GM12878 (cell line): ENCODE measurements at regions not wholly inside any gene's neighbourhood (a gene's known extent, or its start where the extent isn't known, plus 50 kb on each side); places are given as distances from the start of the nearest gene placed in this dataset.

Experiments used
- ATAC-seq: fragments of 200-7000 bp; cut with Tn5 transposase; 3 replicates; pipeline ENCODE4 v1.9.1; 2020; ENCODE audit warnings: mild to moderate bottlenecking, moderate library complexity
- BruUV-seq: library from RNA; stranded (reverse); fragments of 400-500 nt; replicated peaks from 2 replicates; lab custom pipeline; 2021; lab: Mats Ljungman, UMichigan
- CTCF ChIA-PET: fragments of 300-600 bp; sonication (Branson Sonifier 250); formaldehyde crosslinking; extraction: SDS; loops from one replicate; lab custom pipeline; 2021; ENCODE audit warnings: inconsistent platforms; lab: Yijun Ruan, JAX
- POLR2A ChIA-PET: fragments of 350-600 bp; formaldehyde crosslinking; extraction: SDS; loops from one replicate; lab custom pipeline; 2021; ENCODE audit warnings: inconsistent platforms; lab: Charles Lee
- RAD21 ChIA-PET: fragments of 300-600 bp; sonication (Branson Sonifier 250); formaldehyde crosslinking; loops from one replicate; lab custom pipeline; 2023; ENCODE audit warnings: antibody characterized with exemption; ENCODE audit not compliant: unreplicated experiment; lab: Charles Lee
- SMC1A ChIA-PET: fragments of 300-600 bp; sonication (Branson Sonifier 250); formaldehyde crosslinking; loops from one replicate; lab custom pipeline; 2023; ENCODE audit not compliant: unreplicated experiment, uncharacterized antibody; lab: Charles Lee
- DNase-seq: peaks from one replicate; pipeline ENCODE4 v3.0.0-alpha.2; 2011; ENCODE audit warnings: low read depth, low spot score
- FAIRE-seq: peaks from 3 replicates; lab custom pipeline; 2011; peaks lifted over from hg19 to GRCh38; lab: Jason Lieb, UNC
- H2AFZ ChIP-seq: 2 replicates; pipeline ENCODE4 v1.6.0; 2011; ENCODE audit warnings: low read depth, low read length, control low read depth; ENCODE audit not compliant: control insufficient read depth
- H3K27ac ChIP-seq: 2 replicates; pipeline ENCODE4 v1.5.1; 2011; ENCODE audit warnings: control low read depth; ENCODE audit not compliant: control insufficient read depth, insufficient read depth
- H3K27me3 ChIP-seq, 2 experiments: replicated peaks in 1 of 2; 2 replicates each; pipeline versions ENCODE4 v1.6.0 to v1.6.1; 2011; ENCODE audit warnings: low read length in 1 of 2; ENCODE audit not compliant: control insufficient read depth in 2 of 2, insufficient read depth in 2 of 2
- H3K36me3 ChIP-seq, 2 experiments: 2 replicates each; pipeline ENCODE4 v1.5.1; 2011; ENCODE audit warnings: low read length in 1 of 2; ENCODE audit not compliant: control insufficient read depth in 2 of 2, insufficient read depth in 2 of 2
- H3K4me1 ChIP-seq: 2 replicates; pipeline ENCODE4 v1.6.1; 2011; ENCODE audit warnings: mild to moderate bottlenecking, low read length, moderate library complexity, mixed read lengths; ENCODE audit not compliant: control insufficient read depth, insufficient read depth
- H3K4me2 ChIP-seq: 2 replicates; pipeline ENCODE4 v1.6.0; 2011; ENCODE audit warnings: control low read depth; ENCODE audit not compliant: control insufficient read depth, insufficient read depth
- H3K4me3 ChIP-seq: fragments of 200-600 bp; sonication (generic); 2 replicates; pipeline ENCODE4 v1.5.1; 2016
- H3K79me2 ChIP-seq: 2 replicates; pipeline ENCODE4 v1.6.0; 2011; ENCODE audit warnings: low read length; ENCODE audit not compliant: control insufficient read depth, insufficient read depth
- H3K9ac ChIP-seq: 2 replicates; pipeline ENCODE4 v1.8.0; 2011; ENCODE audit warnings: low read length, control low read depth, mixed read lengths; ENCODE audit not compliant: control insufficient read depth, insufficient read depth
- H3K9me3 ChIP-seq: replicated peaks from 3 replicates; pipeline ENCODE4 v1.5.1; 2011; ENCODE audit warnings: mild to moderate bottlenecking, low read length; ENCODE audit not compliant: control insufficient read depth, insufficient read depth
- H4K20me1 ChIP-seq: 2 replicates; pipeline ENCODE4 v1.6.0; 2011; ENCODE audit not compliant: control insufficient read depth, insufficient read depth
- BHLHE40 ChIP-seq, 2 experiments: fragments of 450-650 bp in 1 of 2; IDR thresholded peaks; 2 replicates each; pipeline ENCODE4 v1.6.1; 2011 to 2017; ENCODE audit warnings: low read depth in 2 of 2, borderline replicate concordance in 1 of 2, improper control_type of control experiment in 1 of 2, low read length in 1 of 2, mild to moderate bottlenecking in 1 of 2
- CBX5 ChIP-seq: sonication (generic); IDR thresholded peaks from 2 replicates; pipeline ENCODE4 v1.6.1; 2016; ENCODE audit warnings: low read depth, moderate library complexity, mild to moderate bottlenecking, inconsistent platforms
- EED ChIP-seq: sonication (generic); IDR thresholded peaks from 2 replicates; pipeline ENCODE4 v1.6.1; 2016; ENCODE audit warnings: antibody characterized with exemption, low read depth
- FOXM1 ChIP-seq: IDR thresholded peaks from 2 replicates; pipeline ENCODE4 v1.6.1; 2012; ENCODE audit warnings: low read depth, mild to moderate bottlenecking, inconsistent platforms, low read length, moderate library complexity
- GABPA ChIP-seq: IDR thresholded peaks from 2 replicates; pipeline ENCODE4 v1.6.1; 2014; ENCODE audit warnings: antibody characterized with exemption, low read depth, mild to moderate bottlenecking, inconsistent platforms
- MTA2 ChIP-seq: fragments of 450-650 bp; IDR thresholded peaks from 2 replicates; pipeline ENCODE4 v1.6.1; 2016; ENCODE audit warnings: low read depth, mild to moderate bottlenecking, moderate library complexity
- POLR2A ChIP-seq: IDR thresholded peaks from 2 replicates; pipeline ENCODE4 v1.6.1; 2011; ENCODE audit warnings: low read depth, mild to moderate bottlenecking, low read length
- PRDM15 ChIP-seq: fragments of 450-650 bp; formaldehyde crosslinking; IDR thresholded peaks from 2 replicates; pipeline ENCODE4 v1.4.0; 2020; ENCODE audit warnings: mild to moderate bottlenecking, moderate library complexity
- RAD51 ChIP-seq: fragments of 450-650 bp; IDR thresholded peaks from 2 replicates; pipeline ENCODE4 v1.6.1; 2016; ENCODE audit warnings: moderate library complexity, mild to moderate bottlenecking, inconsistent platforms
- RB1 ChIP-seq: fragments of 450-650 bp; formaldehyde crosslinking; IDR thresholded peaks from 2 replicates; pipeline ENCODE4 v1.6.1; 2017; ENCODE audit warnings: mild to moderate bottlenecking, borderline replicate concordance
- REST ChIP-seq: IDR thresholded peaks from 2 replicates; pipeline ENCODE4 v1.6.1; 2012; ENCODE audit warnings: mild to moderate bottlenecking, low read depth, low read length
- RUNX3 ChIP-seq: IDR thresholded peaks from 2 replicates; pipeline ENCODE4 v1.6.1; 2012; ENCODE audit warnings: low read length, inconsistent platforms
- SIN3A ChIP-seq: IDR thresholded peaks from 2 replicates; pipeline ENCODE4 v1.6.1; 2012; ENCODE audit warnings: low read depth, low read length, improper control_type of control experiment
- SP1 ChIP-seq: IDR thresholded peaks from one replicate; pipeline ENCODE4 v1.6.1; 2011; ENCODE audit warnings: low read depth, low read length
- STAT3 ChIP-seq: IDR thresholded peaks from 2 replicates; pipeline ENCODE4 v1.6.1; 2011; ENCODE audit warnings: low read depth, low read length, improper control_type of control experiment
- TCF12 ChIP-seq: IDR thresholded peaks from 2 replicates; pipeline ENCODE4 v1.6.1; 2011; ENCODE audit warnings: low read depth, mild to moderate bottlenecking, low read length
- YY1 ChIP-seq: IDR thresholded peaks from 2 replicates; pipeline ENCODE4 v1.6.1; 2011; ENCODE audit warnings: low read depth, mild to moderate bottlenecking, low read length
- ZNF217 ChIP-seq: fragments of 450-650 bp; IDR thresholded peaks from 2 replicates; pipeline ENCODE4 v1.6.1; 2017; ENCODE audit warnings: antibody characterized with exemption, mild to moderate bottlenecking
- ZNF24 ChIP-seq: fragments of 450-650 bp; IDR thresholded peaks from 2 replicates; pipeline ENCODE4 v1.6.1; 2017; ENCODE audit warnings: antibody characterized with exemption, mild to moderate bottlenecking
- WGBS: methylation state at CpG from one replicate; pipeline ENCODE4 v1.1.6; 2016; ENCODE audit warnings: low lambda C conversion rate; ENCODE audit not compliant: insufficient replicate concordance, insufficient coverage; ENCODE audit errors: missing lambda C conversion rate; 5-methylcytosine and 5-hydroxymethylcytosine counted together
- in situ Hi-C: fragments of 300-500 bp; cut with MboI; formaldehyde crosslinking; loops from 9 replicates; pipeline ENCODE4 v1.14.3; 2018; ENCODE audit warnings: mixed read lengths
- intact Hi-C: fragments of 100-400 bp; cut with micrococcal nuclease; formaldehyde crosslinking; loops from one replicate; pipeline ENCODE4 v1.14.2; 2022; ENCODE audit not compliant: unreplicated experiment

GRCh38 chr7:42457663-42458062 lies 220.7 kb upstream of the GLI3 start:
- ChIA-PET CTCF (interaction anchor here (1.3 kb wide), 1 partner anchor 18 kb away, joined by 4 read pairs; no protein-coding TSS in a partner anchor), RAD21 (no interaction called here), POLR2A (no interaction called here), SMC1A (no interaction called here)
- no peaks in the 10 kb centered on the region for H3K36me3 ChIP-seq
- H3K4me1 ChIP-seq: no peaks in the 10 kb centered on the region
- ATAC-seq: no peak
- H3K4me2 ChIP-seq: no peak overlapping the region
- no peaks in the 10 kb centered on the region for H3K79me2 ChIP-seq
- no peak for DNase-seq
- no peak overlapping the region for H2AFZ ChIP-seq
- H3K27ac ChIP-seq: no peak overlapping the region
- no peak overlapping the region for H3K4me3 ChIP-seq
- in situ Hi-C loops (no loop called here), intact Hi-C loops (no loop called here)
- TF ChIP-seq POLR2A (no peak), BHLHE40 (IDR thresholded peaks at IDR 0.05; ENCODE audit: borderline replicate concordance in 1 of 2, low read depth in 2 of 2, low read length in 1 of 2) (no peak), SP1 (no peak), FOXM1 (no peak), SIN3A (no peak), RUNX3 (no peak), TCF12 (no peak), MTA2 (no peak), PRDM15 (CRISPR knock-in tag) (no peak), ZNF217 (no peak), EED (no peak), RAD51 (no peak), RB1 (no peak), GABPA (no peak), YY1 (no peak), REST (no peak), ZNF24 (no peak), CBX5 (no peak), STAT3 (no peak)
- no peak overlapping the region for H3K9ac ChIP-seq
- no peak for FAIRE-seq
- H4K20me1 ChIP-seq: no peaks in the 10 kb centered on the region
- no peaks in the 10 kb centered on the region for H3K27me3 ChIP-seq
- 21% methylated on average over 3 of the region's 3 CpGs for WGBS
- BruUV-seq: no TSS peak
- no peaks in the 10 kb centered on the region for H3K9me3 ChIP-seq
